HCT116 (cell line): ENCODE measurements at regions not wholly inside any gene's neighbourhood (a gene's known extent, or its start where the extent isn't known, plus 50 kb on each side); places are given as distances from the start of the nearest gene placed in this dataset.

Experiments used
- ATAC-seq: fragments of 200-7000 bp; cut with Tn5 transposase; 2 replicates; pipeline ENCODE4 v1.9.1; 2020; ENCODE audit warnings: mild to moderate bottlenecking, moderate library complexity
- BruUV-seq: library from RNA; stranded (reverse); fragments of 400-500 nt; replicated peaks from 2 replicates; lab custom pipeline; 2021; lab: Mats Ljungman, UMichigan
- CTCF ChIA-PET: fragments of 300-600 bp; sonication (Branson Sonifier 250); formaldehyde crosslinking; loops from one replicate; lab custom pipeline; 2021; ENCODE audit warnings: antibody characterized with exemption; lab: Charles Lee
- POLR2A ChIA-PET: fragments of 300-600, 350-600 bp; sonication (Branson Sonifier 250); formaldehyde crosslinking; loops from one replicate; lab custom pipeline; 2021; ENCODE audit warnings: antibody characterized with exemption; lab: Charles Lee
- RAD21 ChIA-PET, 2 experiments: fragments of 300-600 bp; sonication (Branson Sonifier 250); formaldehyde crosslinking; loops; one replicate each; lab custom pipeline; 2023; ENCODE audit warnings: low total read pairs in 2 of 2; ENCODE audit not compliant: uncharacterized antibody in 2 of 2, unreplicated experiment in 2 of 2, low non-redundant PET in 1 of 2; lab: Charles Lee
- DNase-seq: peaks from one replicate; pipeline ENCODE4 v3.0.0-alpha.2; 2010; ENCODE audit warnings: low read depth, low spot score
- H2AFZ ChIP-seq: fragments of 200-600 bp; shearing (Covaris generic), sonication (generic); 2 replicates; pipeline ENCODE4 v1.6.1; 2017; ENCODE audit warnings: low read depth, mixed run types, mixed read lengths, antibody characterized with exemption, low read length; ENCODE audit not compliant: poor library complexity, severe bottlenecking
- H3K27ac ChIP-seq: 2 replicates; pipeline ENCODE4 v1.5.1; 2012; ENCODE audit warnings: low read depth, low read length
- H3K27me3 ChIP-seq: fragments of 200-600 bp; sonication (generic); 2 replicates; pipeline ENCODE4 v1.6.1; 2016; ENCODE audit warnings: mixed run types, low read length, mixed read lengths; ENCODE audit not compliant: insufficient read depth
- H3K36me3 ChIP-seq, 2 experiments: fragments of 200-500 bp in 1 of 2; fragments of 200-600 bp in 1 of 2; sonication (Bioruptor generic) in 1 of 2; sonication (generic) in 1 of 2; 2 replicates each; pipeline versions ENCODE4 v1.5.1 to v1.6.1; 2014 to 2016; ENCODE audit warnings: low read length in 2 of 2, inconsistent platforms in 1 of 2, mixed read lengths in 1 of 2, mixed run types in 1 of 2; ENCODE audit not compliant: insufficient read depth in 2 of 2, control insufficient read depth in 1 of 2
- H3K4me1 ChIP-seq, 2 experiments: fragments of 200-600 bp in 1 of 2; sonication (generic) in 1 of 2; 2 replicates each; pipeline versions ENCODE4 v1.5.1 to v1.6.1; 2012 to 2017; ENCODE audit warnings: low read length in 2 of 2, inconsistent platforms in 1 of 2, mild to moderate bottlenecking in 1 of 2, mixed read lengths in 1 of 2, mixed run types in 1 of 2, moderate library complexity in 1 of 2; ENCODE audit not compliant: insufficient read depth in 2 of 2, control insufficient read depth in 1 of 2
- H3K4me2 ChIP-seq: fragments of 200-600 bp; sonication (generic); 2 replicates; pipeline ENCODE4 v1.6.1; 2017; ENCODE audit warnings: mixed run types, low read length, mixed read lengths
- H3K4me3 ChIP-seq, 2 experiments: fragments of 200-600 bp in 1 of 2; sonication (generic) in 1 of 2; replicated peaks in 1 of 2; 2 replicates each; pipeline ENCODE4 v1.5.1; 2011 to 2016; ENCODE audit warnings: low read length in 2 of 2, control low read depth in 1 of 2, low read depth in 1 of 2, mild to moderate bottlenecking in 1 of 2, mixed read lengths in 1 of 2, mixed run types in 1 of 2
- H3K79me2 ChIP-seq: fragments of 200-600 bp; sonication (generic); 2 replicates; pipeline ENCODE4 v1.6.1; 2017; ENCODE audit warnings: mild to moderate bottlenecking, mixed run types, low read length, moderate library complexity, mixed read lengths; ENCODE audit not compliant: insufficient read depth
- H3K9ac ChIP-seq: fragments of 200-600 bp; sonication (generic); 2 replicates; pipeline ENCODE4 v1.6.1; 2016; ENCODE audit warnings: low read length, mixed read lengths
- H3K9me2 ChIP-seq: fragments of 200-600 bp; sonication (generic), shearing (Covaris generic); 2 replicates; pipeline ENCODE4 v1.6.1; 2017; ENCODE audit warnings: mixed run types, mild to moderate bottlenecking, moderate library complexity; ENCODE audit not compliant: insufficient read depth
- H3K9me3 ChIP-seq, 2 experiments: fragments of 200-500 bp in 1 of 2; fragments of 200-600 bp in 1 of 2; sonication (Bioruptor generic) in 1 of 2; sonication (generic) in 1 of 2; 2 replicates each; pipeline ENCODE4 v1.6.1; 2014 to 2017; ENCODE audit warnings: low read length in 2 of 2, mixed read lengths in 2 of 2, inconsistent platforms in 1 of 2, low read depth in 1 of 2, mild to moderate bottlenecking in 1 of 2, mixed run types in 1 of 2, moderate library complexity in 1 of 2; ENCODE audit not compliant: control insufficient read depth in 1 of 2, insufficient read depth in 1 of 2
- H4K20me1 ChIP-seq: fragments of 200-600 bp; sonication (generic), shearing (Covaris generic); 2 replicates; pipeline ENCODE4 v1.6.1; 2017; ENCODE audit warnings: mixed run types, mild to moderate bottlenecking, moderate library complexity; ENCODE audit not compliant: insufficient read depth
- CBX3 ChIP-seq: IDR thresholded peaks from 2 replicates; pipeline ENCODE4 v1.6.1; 2012; ENCODE audit warnings: low read depth
- CEBPB ChIP-seq: IDR thresholded peaks from 2 replicates; pipeline ENCODE4 v1.6.1; 2012; ENCODE audit warnings: low read depth
- EGR1 ChIP-seq: IDR thresholded peaks from 2 replicates; pipeline ENCODE4 v1.6.1; 2012; ENCODE audit warnings: low read depth
- ELF1 ChIP-seq: IDR thresholded peaks from 2 replicates; pipeline ENCODE4 v1.6.1; 2012; ENCODE audit warnings: low read depth, borderline replicate concordance
- EZH2phosphoT487 ChIP-seq: fragments of 200-600 bp; IDR thresholded peaks from 2 replicates; pipeline ENCODE4 v1.6.1; 2018; ENCODE audit warnings: antibody characterized with exemption, borderline replicate concordance
- RAD21 ChIP-seq: IDR thresholded peaks from 2 replicates; pipeline ENCODE4 v1.6.1; 2012; ENCODE audit warnings: low read depth, mild to moderate bottlenecking
- ZFX ChIP-seq: fragments of 450-650 bp; IDR thresholded peaks from 2 replicates; pipeline ENCODE4 v1.6.1; 2017
- ZNF274 ChIP-seq: fragments of 200-500 bp; sonication (Bioruptor generic); IDR thresholded peaks from 2 replicates; pipeline ENCODE4 v1.6.1; 2014; ENCODE audit warnings: mild to moderate bottlenecking, low read depth, low read length, inconsistent platforms
- intact Hi-C: fragments of 100-400 bp; cut with micrococcal nuclease; formaldehyde crosslinking; loops from 2 replicates; pipeline ENCODE4 v1.10.0; 2022
- TF ChIP-seq, protein P1 (sequence below), 3 experiments: fragments of 200-600 bp in 1 of 3; sonication (generic) in 1 of 3; IDR thresholded peaks in 2 of 3; conservative IDR thresholded peaks in 1 of 3; 2 replicates each; pipeline ENCODE4 v1.5.1; 2012 to 2017; ENCODE audit warnings: low read depth in 2 of 3, low read length in 2 of 3, antibody characterized with exemption in 1 of 3, borderline replicate concordance in 1 of 3, control low read depth in 1 of 3, mild to moderate bottlenecking in 1 of 3, mixed read lengths in 1 of 3, mixed run types in 1 of 3, moderate library complexity in 1 of 3; ENCODE audit not compliant: insufficient read depth in 1 of 3

DNA sequence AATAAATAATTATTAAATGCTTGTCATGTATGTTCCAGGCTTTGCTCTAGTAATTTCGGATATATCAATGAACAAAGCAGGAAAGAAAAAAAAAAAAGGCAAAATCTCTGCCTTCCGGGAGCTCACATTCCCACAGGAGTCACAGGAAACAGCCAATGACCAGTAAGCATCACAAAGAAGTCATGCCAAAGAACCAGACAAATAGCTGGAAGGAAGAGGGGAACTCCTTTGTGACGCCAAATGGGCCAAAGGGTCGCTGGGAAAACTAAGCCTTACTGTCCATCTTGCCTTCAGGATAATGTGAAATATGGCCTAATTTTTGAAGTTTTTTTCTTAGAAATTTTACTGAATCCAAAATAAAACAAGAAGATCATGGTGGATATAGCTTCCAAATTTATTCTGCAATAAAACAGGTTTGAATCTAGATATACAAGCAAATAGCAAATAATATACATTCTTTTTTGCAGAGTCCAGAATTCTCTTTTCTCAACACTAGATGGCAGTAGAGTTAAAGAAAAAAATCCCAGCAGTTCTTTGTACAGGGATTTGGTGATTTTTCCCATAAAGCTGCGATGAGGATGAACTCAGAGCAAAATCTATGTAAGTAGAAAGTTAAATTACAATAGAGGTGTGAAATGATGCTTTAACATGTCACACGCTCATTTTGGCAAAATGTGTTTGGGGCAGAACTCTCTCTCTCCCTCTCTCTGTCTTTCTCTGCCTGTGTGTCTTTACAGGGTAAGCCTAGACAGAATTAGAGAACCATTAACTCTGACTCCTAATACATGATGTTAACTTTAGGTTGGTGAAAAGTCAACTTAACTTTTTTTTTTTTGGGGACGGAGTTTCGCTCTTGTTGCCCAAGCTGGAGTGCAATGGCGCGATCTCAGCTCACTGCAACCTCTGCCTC, 60.0 kb upstream of the TUT7 start:
- no peaks in the 10 kb centered on the region for H3K36me3 ChIP-seq
- CTCF ChIA-PET: interaction anchor here (0.6 to 2.6 kb wide), 12 partner anchors 9 to 1917 kb away, joined by 3 to 16 read pairs (median 4); no protein-coding TSS in a partner anchor
- H3K27ac ChIP-seq: no peak overlapping the region
- peaks cover 8% of the 10 kb centered on the region; the same call in 1 of the 2 replicates for H3K27me3 ChIP-seq
- RAD21 ChIA-PET: no interaction called here
- intact Hi-C loops: loop anchor here (1.0 kb wide), 1 partner anchor 910 kb away; no protein-coding TSS in a partner anchor
- H2AFZ ChIP-seq: peak overlapping the region; percentile 73
- no peaks in the 10 kb centered on the region for H3K4me1 ChIP-seq
- POLR2A ChIA-PET: no interaction called here
- no peak for TF ChIP-seq CBX3
- TF ChIP-seq EZH2phosphoT487: no peak
- TF ChIP-seq, protein P1, sequence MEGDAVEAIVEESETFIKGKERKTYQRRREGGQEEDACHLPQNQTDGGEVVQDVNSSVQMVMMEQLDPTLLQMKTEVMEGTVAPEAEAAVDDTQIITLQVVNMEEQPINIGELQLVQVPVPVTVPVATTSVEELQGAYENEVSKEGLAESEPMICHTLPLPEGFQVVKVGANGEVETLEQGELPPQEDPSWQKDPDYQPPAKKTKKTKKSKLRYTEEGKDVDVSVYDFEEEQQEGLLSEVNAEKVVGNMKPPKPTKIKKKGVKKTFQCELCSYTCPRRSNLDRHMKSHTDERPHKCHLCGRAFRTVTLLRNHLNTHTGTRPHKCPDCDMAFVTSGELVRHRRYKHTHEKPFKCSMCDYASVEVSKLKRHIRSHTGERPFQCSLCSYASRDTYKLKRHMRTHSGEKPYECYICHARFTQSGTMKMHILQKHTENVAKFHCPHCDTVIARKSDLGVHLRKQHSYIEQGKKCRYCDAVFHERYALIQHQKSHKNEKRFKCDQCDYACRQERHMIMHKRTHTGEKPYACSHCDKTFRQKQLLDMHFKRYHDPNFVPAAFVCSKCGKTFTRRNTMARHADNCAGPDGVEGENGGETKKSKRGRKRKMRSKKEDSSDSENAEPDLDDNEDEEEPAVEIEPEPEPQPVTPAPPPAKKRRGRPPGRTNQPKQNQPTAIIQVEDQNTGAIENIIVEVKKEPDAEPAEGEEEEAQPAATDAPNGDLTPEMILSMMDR (IDR thresholded peaks at IDR 0.05 in 2 of 3, conservative IDR thresholded peaks at IDR 0.05 in 1 of 3; ENCODE audit: borderline replicate concordance in 1 of 3, insufficient read depth in 1 of 3, low read depth in 2 of 3, low read length in 2 of 3): peak; percentile 51 to 82 (median 56); a peak in 5 of 6 replicates
- no peak for TF ChIP-seq ELF1
- TF ChIP-seq RAD21: peak; percentile 74
- TF ChIP-seq ZNF274: no peak
- no peak for TF ChIP-seq ZFX
- no peak for TF ChIP-seq EGR1
- TF ChIP-seq CEBPB: no peak
- TF ChIP-seq, all 23 proteins: peak for 2
- H3K9me3 ChIP-seq: no peaks in the 10 kb centered on the region
- no peaks in the 10 kb centered on the region for H3K79me2 ChIP-seq
- BruUV-seq: no TSS peak
- no peak overlapping the region for H3K4me2 ChIP-seq
- no peak overlapping the region for H3K9ac ChIP-seq
- ATAC-seq: peak; percentile 69
- no peak overlapping the region for H3K4me3 ChIP-seq
- no peak for DNase-seq
- no peaks in the 10 kb centered on the region for H3K9me2 ChIP-seq
- no peaks in the 10 kb centered on the region for H4K20me1 ChIP-seq
